A549 (cell line): ENCODE measurements at regions not wholly inside any gene's neighbourhood (a gene's known extent, or its start where the extent isn't known, plus 50 kb on each side); places are given as distances from the start of the nearest gene placed in this dataset.

Experiments used
- CEBPB ChIP-seq, 2 experiments: fragments of >200 bp in 1 of 2; sonication (Bioruptor Twin) in 1 of 2; formaldehyde crosslinking in 1 of 2; IDR thresholded peaks; 2 replicates each; pipeline ENCODE4 v1.6.1; 2012 to 2016
- CHD2 ChIP-seq: fragments of 150-350 bp; IDR thresholded peaks from 2 replicates; pipeline ENCODE4 v1.6.1; 2014; ENCODE audit warnings: low read length; ENCODE audit not compliant: partially characterized antibody
- EP300 ChIP-seq, 2 experiments: fragments of >200 bp; sonication (Bioruptor Twin); formaldehyde crosslinking; IDR thresholded peaks; 2 replicates in 1 of 2; 3 replicates in 1 of 2; pipeline ENCODE4 v1.6.1; 2016 to 2017
- MYC ChIP-seq: IDR thresholded peaks from 2 replicates; pipeline ENCODE4 v1.6.1; 2012; ENCODE audit warnings: mild to moderate bottlenecking, inconsistent platforms, low read length, improper control_type of control experiment, borderline replicate concordance
- NPAS2 ChIP-seq: fragments of 250-450 bp; sonication (Bioruptor Pico); IDR thresholded peaks from 2 replicates; pipeline ENCODE4 v1.8.0; 2022; ENCODE audit warnings: mild to moderate bottlenecking, moderate library complexity, borderline replicate concordance
- POLR2A ChIP-seq: IDR thresholded peaks from 2 replicates; pipeline ENCODE4 v1.6.1; 2012; ENCODE audit warnings: mild to moderate bottlenecking, low read length
- POLR2AphosphoS2 ChIP-seq: conservative IDR thresholded peaks from 2 replicates; pipeline ENCODE4 v1.6.1; 2012; ENCODE audit warnings: low read length, improper control_type of control experiment, inconsistent platforms
- RFX5 ChIP-seq: fragments of 450-650 bp; IDR thresholded peaks from 2 replicates; pipeline ENCODE4 v1.7.1; 2014; ENCODE audit warnings: antibody characterized with exemption, mild to moderate bottlenecking, moderate library complexity
- TF ChIP-seq, protein P1 (sequence below): fragments of >200 bp; sonication (Bioruptor Twin); formaldehyde crosslinking; IDR thresholded peaks from 3 replicates; pipeline ENCODE4 v1.5.1; 2016
- TF ChIP-seq, protein P2 (sequence below): fragments of 200-600 bp; sonication (generic); IDR thresholded peaks from 2 replicates; pipeline ENCODE4 v1.6.1; 2016; ENCODE audit warnings: antibody characterized with exemption, mild to moderate bottlenecking, moderate library complexity
- TF ChIP-seq, protein P3 (sequence below): IDR thresholded peaks from 2 replicates; pipeline ENCODE4 v1.6.1; 2012

DNA sequence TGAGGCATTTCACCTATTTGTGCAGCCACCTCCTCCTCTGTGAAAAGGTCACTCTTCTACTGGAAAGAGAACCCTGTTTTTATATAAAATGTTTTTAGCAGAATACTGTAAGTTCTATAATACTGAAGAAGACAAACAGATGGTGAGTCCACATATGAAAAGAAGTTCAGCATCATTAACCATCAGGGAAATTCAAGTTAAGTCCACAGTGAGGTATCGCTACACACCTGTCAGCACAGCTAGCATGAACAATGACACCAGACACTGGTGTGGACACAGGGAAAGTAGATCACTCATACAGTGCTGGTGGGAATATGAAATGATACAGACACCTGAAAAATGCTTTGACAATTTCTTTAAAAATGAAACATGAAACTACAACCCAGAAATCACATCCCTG lies 133.0 kb downstream of the MAD2L1 start:
- no peak for TF ChIP-seq EP300 (IDR thresholded peaks at IDR 0.05)
- no peak for TF ChIP-seq NPAS2 (CRISPR knock-in tag)
- TF ChIP-seq, protein P1, sequence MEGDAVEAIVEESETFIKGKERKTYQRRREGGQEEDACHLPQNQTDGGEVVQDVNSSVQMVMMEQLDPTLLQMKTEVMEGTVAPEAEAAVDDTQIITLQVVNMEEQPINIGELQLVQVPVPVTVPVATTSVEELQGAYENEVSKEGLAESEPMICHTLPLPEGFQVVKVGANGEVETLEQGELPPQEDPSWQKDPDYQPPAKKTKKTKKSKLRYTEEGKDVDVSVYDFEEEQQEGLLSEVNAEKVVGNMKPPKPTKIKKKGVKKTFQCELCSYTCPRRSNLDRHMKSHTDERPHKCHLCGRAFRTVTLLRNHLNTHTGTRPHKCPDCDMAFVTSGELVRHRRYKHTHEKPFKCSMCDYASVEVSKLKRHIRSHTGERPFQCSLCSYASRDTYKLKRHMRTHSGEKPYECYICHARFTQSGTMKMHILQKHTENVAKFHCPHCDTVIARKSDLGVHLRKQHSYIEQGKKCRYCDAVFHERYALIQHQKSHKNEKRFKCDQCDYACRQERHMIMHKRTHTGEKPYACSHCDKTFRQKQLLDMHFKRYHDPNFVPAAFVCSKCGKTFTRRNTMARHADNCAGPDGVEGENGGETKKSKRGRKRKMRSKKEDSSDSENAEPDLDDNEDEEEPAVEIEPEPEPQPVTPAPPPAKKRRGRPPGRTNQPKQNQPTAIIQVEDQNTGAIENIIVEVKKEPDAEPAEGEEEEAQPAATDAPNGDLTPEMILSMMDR, result no peak
- TF ChIP-seq POLR2A, result no peak
- TF ChIP-seq, protein P2, sequence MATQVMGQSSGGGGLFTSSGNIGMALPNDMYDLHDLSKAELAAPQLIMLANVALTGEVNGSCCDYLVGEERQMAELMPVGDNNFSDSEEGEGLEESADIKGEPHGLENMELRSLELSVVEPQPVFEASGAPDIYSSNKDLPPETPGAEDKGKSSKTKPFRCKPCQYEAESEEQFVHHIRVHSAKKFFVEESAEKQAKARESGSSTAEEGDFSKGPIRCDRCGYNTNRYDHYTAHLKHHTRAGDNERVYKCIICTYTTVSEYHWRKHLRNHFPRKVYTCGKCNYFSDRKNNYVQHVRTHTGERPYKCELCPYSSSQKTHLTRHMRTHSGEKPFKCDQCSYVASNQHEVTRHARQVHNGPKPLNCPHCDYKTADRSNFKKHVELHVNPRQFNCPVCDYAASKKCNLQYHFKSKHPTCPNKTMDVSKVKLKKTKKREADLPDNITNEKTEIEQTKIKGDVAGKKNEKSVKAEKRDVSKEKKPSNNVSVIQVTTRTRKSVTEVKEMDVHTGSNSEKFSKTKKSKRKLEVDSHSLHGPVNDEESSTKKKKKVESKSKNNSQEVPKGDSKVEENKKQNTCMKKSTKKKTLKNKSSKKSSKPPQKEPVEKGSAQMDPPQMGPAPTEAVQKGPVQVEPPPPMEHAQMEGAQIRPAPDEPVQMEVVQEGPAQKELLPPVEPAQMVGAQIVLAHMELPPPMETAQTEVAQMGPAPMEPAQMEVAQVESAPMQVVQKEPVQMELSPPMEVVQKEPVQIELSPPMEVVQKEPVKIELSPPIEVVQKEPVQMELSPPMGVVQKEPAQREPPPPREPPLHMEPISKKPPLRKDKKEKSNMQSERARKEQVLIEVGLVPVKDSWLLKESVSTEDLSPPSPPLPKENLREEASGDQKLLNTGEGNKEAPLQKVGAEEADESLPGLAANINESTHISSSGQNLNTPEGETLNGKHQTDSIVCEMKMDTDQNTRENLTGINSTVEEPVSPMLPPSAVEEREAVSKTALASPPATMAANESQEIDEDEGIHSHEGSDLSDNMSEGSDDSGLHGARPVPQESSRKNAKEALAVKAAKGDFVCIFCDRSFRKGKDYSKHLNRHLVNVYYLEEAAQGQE, result no peak
- TF ChIP-seq, protein P3, sequence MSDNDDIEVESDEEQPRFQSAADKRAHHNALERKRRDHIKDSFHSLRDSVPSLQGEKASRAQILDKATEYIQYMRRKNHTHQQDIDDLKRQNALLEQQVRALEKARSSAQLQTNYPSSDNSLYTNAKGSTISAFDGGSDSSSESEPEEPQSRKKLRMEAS, result no peak
- no peak for TF ChIP-seq RFX5
- no peak for TF ChIP-seq POLR2AphosphoS2
- no peak for TF ChIP-seq CEBPB (IDR thresholded peaks at IDR 0.05)
- no peak for TF ChIP-seq CHD2
- TF ChIP-seq MYC, result no peak
